ENCODE measurements at regions not wholly inside any gene's neighbourhood (a gene's known extent, or its start where the extent isn't known, plus 50 kb on each side); places are given as distances from the start of the nearest gene placed in this dataset.

DNA sequence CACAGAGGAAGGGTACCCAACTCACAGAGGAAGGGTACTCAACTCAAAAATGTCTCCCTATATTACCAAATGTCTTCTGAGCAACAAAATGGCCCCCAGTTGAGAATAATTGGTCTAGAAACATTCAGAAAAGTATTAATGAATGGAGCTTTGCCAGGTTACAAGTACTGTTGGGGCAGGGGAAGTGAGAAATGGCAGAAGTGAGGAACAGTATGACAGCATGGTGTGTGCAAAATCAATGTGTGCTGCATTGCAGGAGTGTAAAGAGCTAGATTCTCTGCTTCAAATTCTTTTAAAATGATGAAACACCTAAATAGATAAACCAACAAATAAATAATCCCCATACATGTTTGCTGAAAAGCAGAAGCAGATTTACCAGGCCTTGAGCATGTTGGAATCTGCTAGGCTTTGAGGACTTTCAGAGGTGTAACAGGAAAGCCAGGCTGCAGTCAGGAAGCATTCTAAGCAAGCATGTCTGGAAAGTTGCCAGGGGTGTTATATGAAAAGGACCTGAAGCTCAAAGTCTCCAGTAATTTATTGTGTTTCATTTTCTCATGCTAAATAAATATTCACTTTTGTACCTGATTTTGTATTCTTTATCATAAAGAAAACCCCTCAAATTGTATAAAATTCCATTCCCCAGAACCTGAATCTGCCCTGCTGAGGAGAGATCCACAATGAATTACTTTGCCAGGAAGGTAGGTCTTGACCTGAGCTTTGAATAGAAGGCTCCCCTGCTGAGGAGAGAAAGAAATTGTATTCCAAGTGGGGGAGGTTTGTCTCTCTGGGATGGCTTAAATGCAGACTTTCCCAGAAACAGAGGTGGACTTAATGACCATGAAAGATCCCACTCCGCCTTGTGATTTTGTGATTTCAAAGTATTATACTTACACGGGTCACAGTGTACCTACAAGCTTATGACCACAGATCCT lies 265.0 kb upstream of the MARCKS start:
- TF ChIP-seq POLR2A (IDR thresholded peaks at IDR 0.05): no peak
- TF ChIP-seq, protein P1, sequence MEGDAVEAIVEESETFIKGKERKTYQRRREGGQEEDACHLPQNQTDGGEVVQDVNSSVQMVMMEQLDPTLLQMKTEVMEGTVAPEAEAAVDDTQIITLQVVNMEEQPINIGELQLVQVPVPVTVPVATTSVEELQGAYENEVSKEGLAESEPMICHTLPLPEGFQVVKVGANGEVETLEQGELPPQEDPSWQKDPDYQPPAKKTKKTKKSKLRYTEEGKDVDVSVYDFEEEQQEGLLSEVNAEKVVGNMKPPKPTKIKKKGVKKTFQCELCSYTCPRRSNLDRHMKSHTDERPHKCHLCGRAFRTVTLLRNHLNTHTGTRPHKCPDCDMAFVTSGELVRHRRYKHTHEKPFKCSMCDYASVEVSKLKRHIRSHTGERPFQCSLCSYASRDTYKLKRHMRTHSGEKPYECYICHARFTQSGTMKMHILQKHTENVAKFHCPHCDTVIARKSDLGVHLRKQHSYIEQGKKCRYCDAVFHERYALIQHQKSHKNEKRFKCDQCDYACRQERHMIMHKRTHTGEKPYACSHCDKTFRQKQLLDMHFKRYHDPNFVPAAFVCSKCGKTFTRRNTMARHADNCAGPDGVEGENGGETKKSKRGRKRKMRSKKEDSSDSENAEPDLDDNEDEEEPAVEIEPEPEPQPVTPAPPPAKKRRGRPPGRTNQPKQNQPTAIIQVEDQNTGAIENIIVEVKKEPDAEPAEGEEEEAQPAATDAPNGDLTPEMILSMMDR (IDR thresholded peaks at IDR 0.05): no peak
